Fibroblast of gingiva (primary cell): ENCODE measurements at regions not wholly inside any gene's neighbourhood (a gene's known extent, or its start where the extent isn't known, plus 50 kb on each side); places are given as distances from the start of the nearest gene placed in this dataset.
A peak's percentile ranks its signal among the peaks of the same experiment; 100 is the strongest.

Source experiments
- DNase-seq: peaks from one replicate; pipeline ENCODE4 v3.0.0-alpha.2; 2011; ENCODE audit warnings: low read depth

GRCh38 chr4:184310171-184310567 is 92.5 kb upstream of the ENPP6 start:
- DNase-seq = no peak

GRCh38 chr4:184309241-184310170 is 91.8 kb upstream of the ENPP6 start:
- DNase-seq = no peak

GRCh38 chr4:184306949-184307348 is 89.3 kb upstream of the ENPP6 start:
- DNase-seq = no peak

GRCh38 chr4:184306470-184306869 is 88.8 kb upstream of the ENPP6 start:
- no peak for DNase-seq

GRCh38 chr4:184300816-184301215 is 83.1 kb upstream of the ENPP6 start:
- DNase-seq = no peak

- no peak for DNase-seq
Observed at GRCh38 chr4:184298254-184298653, 80.6 kb upstream of the ENPP6 start.

GRCh38 chr4:184295206-184295605 is 77.5 kb upstream of the ENPP6 start:
- no peak for DNase-seq

GRCh38 chr4:184294606-184295133 is 77.0 kb upstream of the ENPP6 start:
- no peak for DNase-seq

- peak; percentile 25 for DNase-seq
Observed at GRCh38 chr4:184293552-184293951, 75.9 kb upstream of the ENPP6 start.

GRCh38 chr4:184292877-184293276 is 75.2 kb upstream of the ENPP6 start:
- DNase-seq = no peak

- no peak for DNase-seq
Observed at GRCh38 chr4:184292465-184292867, 74.8 kb upstream of the ENPP6 start.

- DNase-seq = no peak
Observed at GRCh38 chr4:184289179-184289535, 71.5 kb upstream of the ENPP6 start.

GRCh38 chr4:184288451-184289178 is 70.9 kb upstream of the ENPP6 start:
- DNase-seq = no peak

- peak; percentile 58 for DNase-seq
Observed at GRCh38 chr4:184287697-184288255, 70.1 kb upstream of the ENPP6 start.

- peak; percentile 55 for DNase-seq
Observed at GRCh38 chr4:184286358-184286757, 68.7 kb upstream of the ENPP6 start.

- DNase-seq = no peak
Observed at GRCh38 chr4:184284742-184285141, 67.1 kb upstream of the ENPP6 start.

GRCh38 chr4:184284336-184284690 is 66.6 kb upstream of the ENPP6 start:
- DNase-seq = no peak

GRCh38 chr4:184283659-184284335 is 66.1 kb upstream of the ENPP6 start:
- DNase-seq = no peak

- peak; percentile 49 for DNase-seq
Observed at GRCh38 chr4:184282895-184283654, 65.4 kb upstream of the ENPP6 start.

GRCh38 chr4:184282251-184282713 is 64.6 kb upstream of the ENPP6 start:
- no peak for DNase-seq
